GM12891 (cell line): ENCODE measurements at regions not wholly inside any gene's neighbourhood (a gene's known extent, or its start where the extent isn't known, plus 50 kb on each side); places are given as distances from the start of the nearest gene placed in this dataset.

ENCODE experiments used
- PAX5 ChIP-seq: IDR thresholded peaks from 2 replicates; pipeline ENCODE4 v1.6.1; 2011; ENCODE audit warnings: low read length, moderate library complexity, mild to moderate bottlenecking; ENCODE audit not compliant: insufficient read depth, severe bottlenecking
- POLR2A ChIP-seq: IDR thresholded peaks from 2 replicates; pipeline ENCODE4 v1.6.1; 2011; ENCODE audit warnings: low read depth, low read length, control low read depth
- POLR2AphosphoS5 ChIP-seq: IDR thresholded peaks from 2 replicates; pipeline ENCODE4 v1.6.1; 2011; ENCODE audit warnings: low read depth, low read length, control low read depth
- POU2F2 ChIP-seq: IDR thresholded peaks from 2 replicates; pipeline ENCODE4 v1.6.1; 2011; ENCODE audit warnings: low read depth, mild to moderate bottlenecking, control low read depth, low read length, moderate library complexity
- SPI1 ChIP-seq: IDR thresholded peaks from 2 replicates; pipeline ENCODE4 v1.6.1; 2011; ENCODE audit warnings: low read depth, low read length, control low read depth
- TAF1 ChIP-seq: IDR thresholded peaks from 2 replicates; pipeline ENCODE4 v1.6.1; 2011; ENCODE audit warnings: low read depth, low read length, control low read depth

- TF ChIP-seq PAX5 (no peak), SPI1 (no peak), POLR2A (no peak), TAF1 (no peak), POLR2AphosphoS5 (no peak), POU2F2 (no peak)
These were observed 231.7 kb upstream of the PRKD1 start for GRCh38 chr14:30159374-30159773.
